ENCODE measurements at regions not wholly inside any gene's neighbourhood (a gene's known extent, or its start where the extent isn't known, plus 50 kb on each side); places are given as distances from the start of the nearest gene placed in this dataset.

GRCh38 chr12:100741084-100741711 is 53.4 kb upstream of the ANO4 start:
- no peak for DNase-seq (ENCODE audit: low spot score)

- no peak for DNase-seq (ENCODE audit: low spot score)
Measured at GRCh38 chr12:100743060-100743459, 51.5 kb upstream of the ANO4 start.
